ENCODE measurements at regions not wholly inside any gene's neighbourhood (a gene's known extent, or its start where the extent isn't known, plus 50 kb on each side); places are given as distances from the start of the nearest gene placed in this dataset.

GRCh38 chr2:230600285-230600684 is 112.4 kb upstream of the CAB39 start:
- TF ChIP-seq ZNF558 (tag by site-specific recombination; IDR thresholded peaks at IDR 0.05) (no peak), ZBTB8A (tag by site-specific recombination; IDR thresholded peaks at IDR 0.05) (no peak), ZNF521 (tag by site-specific recombination; IDR thresholded peaks at IDR 0.05) (no peak)
- no peaks in the 10 kb centered on the region for H3K36me3 ChIP-seq (ENCODE audit: control insufficient read depth in 2 of 2, insufficient read depth in 1 of 2, low read length in 2 of 2)
- H3K27ac ChIP-seq (ENCODE audit: extremely low read depth, low read depth, low read length), result no peak overlapping the region
- H3K4me3 ChIP-seq (ENCODE audit: low read depth, low read length), result no peak overlapping the region
- no peaks in the 10 kb centered on the region for H3K9me3 ChIP-seq (ENCODE audit: control insufficient read depth, insufficient read depth, low read depth, low read length)
- POLR2A ChIA-PET, result no interaction called here
- no peaks in the 10 kb centered on the region for H3K4me1 ChIP-seq (ENCODE audit: control insufficient read depth, insufficient read depth, low read length)
- CTCF ChIA-PET, result interaction anchor here (0.6 to 0.7 kb wide), 2 partner anchors 640 to 884 kb away, joined by 3 read pairs; no protein-coding TSS in a partner anchor

- no peaks in the 10 kb centered on the region for H3K4me1 ChIP-seq (ENCODE audit: control insufficient read depth, insufficient read depth, low read length)
- ChIA-PET CTCF (no interaction called here), POLR2A (no interaction called here)
- no peaks in the 10 kb centered on the region for H3K9me3 ChIP-seq (ENCODE audit: control insufficient read depth, insufficient read depth, low read depth, low read length)
- no peak overlapping the region for H3K4me3 ChIP-seq (ENCODE audit: low read depth, low read length)
- TF ChIP-seq ZNF148 (tag by site-specific recombination; IDR thresholded peaks at IDR 0.05; ENCODE audit: borderline replicate concordance) (no peak), ZNF561 (tag by site-specific recombination; IDR thresholded peaks at IDR 0.05; ENCODE audit: borderline replicate concordance) (no peak), REST (tag by site-specific recombination; IDR thresholded peaks at IDR 0.05) (no peak), ZNF302 (tag by site-specific recombination; IDR thresholded peaks at IDR 0.05; ENCODE audit: low read depth) (no peak), ZNF416 (tag by site-specific recombination; IDR thresholded peaks at IDR 0.05) (no peak), ZNF776 (tag by site-specific recombination; IDR thresholded peaks at IDR 0.05; ENCODE audit: borderline replicate concordance) (no peak), ZNF335 (tag by site-specific recombination; conservative IDR thresholded peaks at IDR 0.05) (no peak), SCRT1 (tag by site-specific recombination; IDR thresholded peaks at IDR 0.05; ENCODE audit: borderline replicate concordance) (no peak), ZSCAN18 (tag by site-specific recombination; IDR thresholded peaks at IDR 0.05) (no peak)
- no peaks in the 10 kb centered on the region for H3K36me3 ChIP-seq (ENCODE audit: control insufficient read depth in 2 of 2, insufficient read depth in 1 of 2, low read length in 2 of 2)
- no peak overlapping the region for H3K27ac ChIP-seq (ENCODE audit: extremely low read depth, low read depth, low read length)
These were observed 111.8 kb upstream of the CAB39 start for GRCh38 chr2:230600881-230601280.

- no peak overlapping the region for H3K4me3 ChIP-seq (ENCODE audit: low read depth, low read length)
- H3K4me1 ChIP-seq (ENCODE audit: control insufficient read depth, insufficient read depth, low read length), result no peaks in the 10 kb centered on the region
- ChIA-PET POLR2A (no interaction called here), CTCF (interaction anchor here (0.6 to 0.7 kb wide), 2 partner anchors 18 to 405 kb away, joined by 4 read pairs; no protein-coding TSS in a partner anchor)
- no peaks in the 10 kb centered on the region for H3K36me3 ChIP-seq (ENCODE audit: control insufficient read depth in 2 of 2, insufficient read depth in 1 of 2, low read length in 2 of 2)
- no peak overlapping the region for H3K27ac ChIP-seq (ENCODE audit: extremely low read depth, low read depth, low read length)
- no peaks in the 10 kb centered on the region for H3K9me3 ChIP-seq (ENCODE audit: control insufficient read depth, insufficient read depth, low read depth, low read length)
- TF ChIP-seq ZNF660 (tag by site-specific recombination; IDR thresholded peaks at IDR 0.05) (no peak), ZBTB6 (tag by site-specific recombination; IDR thresholded peaks at IDR 0.05) (no peak), GFI1B (tag by site-specific recombination; IDR thresholded peaks at IDR 0.05) (no peak), ZNF18 (tag by site-specific recombination; IDR thresholded peaks at IDR 0.05) (no peak), KLF16 (tag by site-specific recombination; IDR thresholded peaks at IDR 0.05) (no peak), WT1 (tag by site-specific recombination; IDR thresholded peaks at IDR 0.05) (no peak), OVOL3 (tag by site-specific recombination; IDR thresholded peaks at IDR 0.05) (no peak), ZNF366 (tag by site-specific recombination; conservative IDR thresholded peaks at IDR 0.05) (no peak)
These were observed 111.1 kb upstream of the CAB39 start for GRCh38 chr2:230601510-230601909.

All from HEK293 (cell line).